Liver (tissue), 8 donors: ENCODE measurements at regions not wholly inside any gene's neighbourhood (a gene's known extent, or its start where the extent isn't known, plus 50 kb on each side); places are given as distances from the start of the nearest gene placed in this dataset.

ENCODE experiments used
- DNase-seq: peaks from one replicate; pipeline ENCODE4 v3.0.0-alpha.2; 2017; ENCODE audit warnings: low spot score
- H3K27ac ChIP-seq, 2 donors: one replicate each; pipeline ENCODE4 v1.7.0; 2013; ENCODE audit warnings: inconsistent platforms in 2 of 2, low read length in 2 of 2, control low read depth in 1 of 2, low read depth in 1 of 2, mild to moderate bottlenecking in 1 of 2
- H3K27me3 ChIP-seq, 4 donors: one replicate each; pipeline versions ENCODE4 v1.6.1 to v1.7.0; 2013; ENCODE audit warnings: low read length in 3 of 4, inconsistent platforms in 1 of 4, mild to moderate bottlenecking in 1 of 4, moderate library complexity in 1 of 4; ENCODE audit not compliant: control insufficient read depth in 4 of 4, insufficient read depth in 4 of 4
- H3K36me3 ChIP-seq, 4 donors: one replicate each; pipeline versions ENCODE4 v1.6.1 to v1.7.0; 2013; ENCODE audit warnings: low read length in 3 of 4, mild to moderate bottlenecking in 3 of 4, low read depth in 1 of 4, moderate library complexity in 1 of 4; ENCODE audit not compliant: control insufficient read depth in 4 of 4, insufficient read depth in 3 of 4
- H3K4me1 ChIP-seq, 4 donors: one replicate each; pipeline versions ENCODE4 v1.6.1 to v1.7.0; 2013; ENCODE audit warnings: low read length in 3 of 4, mild to moderate bottlenecking in 3 of 4, moderate library complexity in 1 of 4; ENCODE audit not compliant: control insufficient read depth in 4 of 4, insufficient read depth in 4 of 4
- H3K4me3 ChIP-seq, 3 donors: one replicate each; pipeline versions ENCODE4 v1.6.1 to v1.7.0; 2013; ENCODE audit warnings: low read length in 3 of 3, control low read depth in 1 of 3, low read depth in 1 of 3, mild to moderate bottlenecking in 1 of 3
- H3K9ac ChIP-seq, 2 donors: one replicate each; pipeline ENCODE4 v1.7.0; 2013; ENCODE audit warnings: low read length in 2 of 2, mild to moderate bottlenecking in 2 of 2, moderate library complexity in 2 of 2, control low read depth in 1 of 2, low read depth in 1 of 2
- H3K9me3 ChIP-seq, 4 donors: one replicate each; pipeline versions ENCODE4 v1.6.1 to v1.7.0; 2013; ENCODE audit warnings: low read length in 3 of 4; ENCODE audit not compliant: control insufficient read depth in 4 of 4
- ATF3 ChIP-seq: IDR thresholded peaks from 2 replicates; pipeline ENCODE4 v1.6.1; 2016; ENCODE audit warnings: antibody characterized with exemption
- CTCF ChIP-seq: fragments of 150-350 bp; IDR thresholded peaks from 2 replicates; pipeline ENCODE4 v1.5.1; 2017; ENCODE audit warnings: improper control_type of control experiment, low read depth, low read length; ENCODE audit not compliant: missing input control
- GABPA ChIP-seq, 2 donors: IDR thresholded peaks in 1 of 2; conservative IDR thresholded peaks in 1 of 2; 2 replicates each; pipeline ENCODE4 v1.6.1; 2016; ENCODE audit warnings: antibody characterized with exemption in 2 of 2, mild to moderate bottlenecking in 1 of 2, moderate library complexity in 1 of 2
- JUND ChIP-seq, 2 donors: IDR thresholded peaks; 2 replicates each; pipeline ENCODE4 v1.6.1; 2016; ENCODE audit warnings: antibody characterized with exemption in 2 of 2
- NR2F2 ChIP-seq: IDR thresholded peaks from 2 replicates; pipeline ENCODE4 v1.6.1; 2016; ENCODE audit warnings: antibody characterized with exemption
- RAD21 ChIP-seq, 2 donors: IDR thresholded peaks; 2 replicates each; pipeline ENCODE4 v1.6.1; 2016; ENCODE audit warnings: antibody characterized with exemption in 2 of 2, mild to moderate bottlenecking in 2 of 2
- REST ChIP-seq: IDR thresholded peaks from 2 replicates; pipeline ENCODE4 v1.6.1; 2016; ENCODE audit warnings: antibody characterized with exemption, mild to moderate bottlenecking
- RXRA ChIP-seq, 2 donors: IDR thresholded peaks; 2 replicates each; pipeline ENCODE4 v1.6.1; 2017 to 2018; ENCODE audit warnings: antibody characterized with exemption in 2 of 2, mild to moderate bottlenecking in 1 of 2
- SP1 ChIP-seq: IDR thresholded peaks from 2 replicates; pipeline ENCODE4 v1.6.1; 2018; ENCODE audit warnings: antibody characterized with exemption, mild to moderate bottlenecking
- TAF1 ChIP-seq: conservative IDR thresholded peaks from 2 replicates; pipeline ENCODE4 v1.6.1; 2016; ENCODE audit warnings: antibody characterized with exemption, mild to moderate bottlenecking
- ZBTB33 ChIP-seq: IDR thresholded peaks from 2 replicates; pipeline ENCODE4 v1.6.1; 2016; ENCODE audit warnings: antibody characterized with exemption
- WGBS: extraction: QIAGEN DNeasy Blood & Tissue Kit; methylation state at CpG from one replicate; pipeline ENCODE4 v1.1.7; 2013; 5-methylcytosine and 5-hydroxymethylcytosine counted together
- donor health status: healthy.
- donor health status: healthy.
- donor health status: healthy.
- donor health status: healthy.
- donor health status: healthy.

GRCh38 chr22:46028106-46028991, 51.4 kb upstream of the WNT7B start (continued):
- no peak for TF ChIP-seq REST

GRCh38 chr22:46029036-46029435, 52.1 kb upstream of the WNT7B start:
- no peaks in the 10 kb centered on the region for H3K9me3 ChIP-seq
- TF ChIP-seq RAD21 (IDR thresholded peaks at IDR 0.05): no peak
- no peak for TF ChIP-seq GABPA (IDR thresholded peaks at IDR 0.05 in 1 of 2, conservative IDR thresholded peaks at IDR 0.05 in 1 of 2)
- TF ChIP-seq JUND (IDR thresholded peaks at IDR 0.05): no peak
- no peak for TF ChIP-seq ATF3
- no peak for TF ChIP-seq REST
- no peak for TF ChIP-seq SP1
- H3K4me1 ChIP-seq: peaks cover 6 to 35% (median 21%) of the 10 kb centered on the region in 4 donors
- H3K27ac ChIP-seq: no peak overlapping the region
- H3K4me3 ChIP-seq: no peak overlapping the region
- H3K27me3 ChIP-seq: no peaks in the 10 kb centered on the region
- no peaks in the 10 kb centered on the region for H3K36me3 ChIP-seq
- H3K9ac ChIP-seq: no peak overlapping the region
- DNase-seq: no peak
- WGBS: 96% methylated on average over 8 of the region's 8 CpGs

GRCh38 chr22:46029574-46030200, 52.7 kb upstream of the WNT7B start:
- peaks cover 6 to 35% (median 21%) of the 10 kb centered on the region in 4 donors for H3K4me1 ChIP-seq
- no peak overlapping the region for H3K4me3 ChIP-seq
- no peak for DNase-seq
- H3K36me3 ChIP-seq: no peaks in the 10 kb centered on the region
- no peaks in the 10 kb centered on the region for H3K9me3 ChIP-seq
- H3K27ac ChIP-seq: no peak overlapping the region
- H3K27me3 ChIP-seq: no peaks in the 10 kb centered on the region
- 82% methylated on average over 6 of the region's 6 CpGs for WGBS
- H3K9ac ChIP-seq: no peak overlapping the region
- TF ChIP-seq TAF1: no peak
- no peak for TF ChIP-seq ZBTB33
- no peak for TF ChIP-seq RAD21 (IDR thresholded peaks at IDR 0.05)
- TF ChIP-seq NR2F2: no peak
- no peak for TF ChIP-seq ATF3
- TF ChIP-seq CTCF: no peak
- TF ChIP-seq GABPA (IDR thresholded peaks at IDR 0.05 in 1 of 2, conservative IDR thresholded peaks at IDR 0.05 in 1 of 2): no peak
- no peak for TF ChIP-seq RXRA (IDR thresholded peaks at IDR 0.05)
- no peak for TF ChIP-seq SP1
